ENCODE measurements at regions not wholly inside any gene's neighbourhood (a gene's known extent, or its start where the extent isn't known, plus 50 kb on each side); places are given as distances from the start of the nearest gene placed in this dataset.

DNA sequence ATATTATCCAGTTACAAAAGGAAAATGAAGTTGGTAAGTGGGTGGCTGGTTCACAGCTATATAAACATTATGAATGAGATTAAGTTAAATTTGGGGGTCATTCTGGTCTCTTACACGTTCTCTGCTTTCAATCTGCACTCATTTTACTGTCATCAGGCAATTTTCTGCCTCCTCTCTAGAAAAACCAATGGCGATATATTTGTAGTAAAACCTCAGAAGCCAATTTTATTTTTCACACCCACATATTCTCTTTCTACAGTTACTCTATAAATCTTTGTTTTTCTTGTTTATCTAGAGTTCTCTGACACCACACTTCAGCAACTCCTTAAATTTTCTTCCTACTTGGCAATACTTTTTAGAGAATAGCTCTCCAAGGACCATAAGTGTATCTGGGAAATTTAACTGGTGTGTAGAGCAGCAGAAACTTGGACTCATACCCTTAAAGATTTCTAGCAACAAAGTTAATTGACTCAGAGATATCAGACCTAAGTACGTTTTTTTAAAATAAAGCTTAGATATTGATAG lies 926.9 kb downstream of the TMTC2 start:
- TF ChIP-seq, protein P1, sequence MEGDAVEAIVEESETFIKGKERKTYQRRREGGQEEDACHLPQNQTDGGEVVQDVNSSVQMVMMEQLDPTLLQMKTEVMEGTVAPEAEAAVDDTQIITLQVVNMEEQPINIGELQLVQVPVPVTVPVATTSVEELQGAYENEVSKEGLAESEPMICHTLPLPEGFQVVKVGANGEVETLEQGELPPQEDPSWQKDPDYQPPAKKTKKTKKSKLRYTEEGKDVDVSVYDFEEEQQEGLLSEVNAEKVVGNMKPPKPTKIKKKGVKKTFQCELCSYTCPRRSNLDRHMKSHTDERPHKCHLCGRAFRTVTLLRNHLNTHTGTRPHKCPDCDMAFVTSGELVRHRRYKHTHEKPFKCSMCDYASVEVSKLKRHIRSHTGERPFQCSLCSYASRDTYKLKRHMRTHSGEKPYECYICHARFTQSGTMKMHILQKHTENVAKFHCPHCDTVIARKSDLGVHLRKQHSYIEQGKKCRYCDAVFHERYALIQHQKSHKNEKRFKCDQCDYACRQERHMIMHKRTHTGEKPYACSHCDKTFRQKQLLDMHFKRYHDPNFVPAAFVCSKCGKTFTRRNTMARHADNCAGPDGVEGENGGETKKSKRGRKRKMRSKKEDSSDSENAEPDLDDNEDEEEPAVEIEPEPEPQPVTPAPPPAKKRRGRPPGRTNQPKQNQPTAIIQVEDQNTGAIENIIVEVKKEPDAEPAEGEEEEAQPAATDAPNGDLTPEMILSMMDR (IDR thresholded peaks at IDR 0.05), result no peak
- TF ChIP-seq EZH2phosphoT487 (IDR thresholded peaks at IDR 0.05), result no peak
- TF ChIP-seq EZH2 (IDR thresholded peaks at IDR 0.05), result no peak

All from neural progenitor cell (in vitro differentiated cells).